ENCODE measurements at regions not wholly inside any gene's neighbourhood (a gene's known extent, or its start where the extent isn't known, plus 50 kb on each side); places are given as distances from the start of the nearest gene placed in this dataset.

DNA sequence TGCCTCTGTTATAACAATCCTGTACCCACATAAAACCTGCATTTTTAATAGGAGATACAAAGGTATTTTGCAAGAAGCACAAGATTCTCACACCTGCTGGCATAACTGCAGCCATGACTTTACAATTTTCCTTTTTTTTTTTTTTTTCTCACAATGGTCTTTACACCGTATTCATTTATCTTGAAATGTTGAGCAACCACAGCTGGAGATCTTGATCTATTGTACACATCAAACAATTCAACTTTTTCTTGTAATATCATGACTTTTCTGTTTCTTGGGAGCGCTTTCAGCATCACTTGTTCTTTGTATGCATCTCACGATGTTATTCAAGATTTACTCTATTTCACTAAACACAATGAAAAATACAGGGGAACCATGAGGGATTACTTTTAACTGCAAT is 651.4 kb downstream of the KCNT2 start:
- Histone ChIP-seq H3K79me2 (ENCODE audit: insufficient read depth, low read length) (no peaks in the 10 kb centered on the region), H3K27ac (ENCODE audit: low read length) (no peak overlapping the region), H3K27me3 (ENCODE audit: insufficient read depth, low read length, poor library complexity) (no peaks in the 10 kb centered on the region), H3K9ac (ENCODE audit: low read depth, low read length) (no peak overlapping the region), H3K4me2 (ENCODE audit: insufficient read depth, low read length) (no peak overlapping the region), H3K36me3 (ENCODE audit: insufficient read depth, low read length) (no peaks in the 10 kb centered on the region), H2AFZ (ENCODE audit: low read depth, low read length) (no peak overlapping the region), H3K4me3 (ENCODE audit: low read depth in 1 of 2, low read length in 2 of 2) (no peak overlapping the region), H3K9me3 (ENCODE audit: insufficient read depth, low read length, severe bottlenecking) (no peaks in the 10 kb centered on the region), H4K20me1 (ENCODE audit: insufficient read depth, low read length) (no peaks in the 10 kb centered on the region), H3K4me1 (ENCODE audit: insufficient read depth, low read length) (no peaks in the 10 kb centered on the region)
- DNase-seq = no peak
- TF ChIP-seq, protein P1, sequence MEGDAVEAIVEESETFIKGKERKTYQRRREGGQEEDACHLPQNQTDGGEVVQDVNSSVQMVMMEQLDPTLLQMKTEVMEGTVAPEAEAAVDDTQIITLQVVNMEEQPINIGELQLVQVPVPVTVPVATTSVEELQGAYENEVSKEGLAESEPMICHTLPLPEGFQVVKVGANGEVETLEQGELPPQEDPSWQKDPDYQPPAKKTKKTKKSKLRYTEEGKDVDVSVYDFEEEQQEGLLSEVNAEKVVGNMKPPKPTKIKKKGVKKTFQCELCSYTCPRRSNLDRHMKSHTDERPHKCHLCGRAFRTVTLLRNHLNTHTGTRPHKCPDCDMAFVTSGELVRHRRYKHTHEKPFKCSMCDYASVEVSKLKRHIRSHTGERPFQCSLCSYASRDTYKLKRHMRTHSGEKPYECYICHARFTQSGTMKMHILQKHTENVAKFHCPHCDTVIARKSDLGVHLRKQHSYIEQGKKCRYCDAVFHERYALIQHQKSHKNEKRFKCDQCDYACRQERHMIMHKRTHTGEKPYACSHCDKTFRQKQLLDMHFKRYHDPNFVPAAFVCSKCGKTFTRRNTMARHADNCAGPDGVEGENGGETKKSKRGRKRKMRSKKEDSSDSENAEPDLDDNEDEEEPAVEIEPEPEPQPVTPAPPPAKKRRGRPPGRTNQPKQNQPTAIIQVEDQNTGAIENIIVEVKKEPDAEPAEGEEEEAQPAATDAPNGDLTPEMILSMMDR (IDR thresholded peaks at IDR 0.05; ENCODE audit: borderline replicate concordance, extremely low read depth, low read length, poor library complexity, severe bottlenecking) = no peak
- TF ChIP-seq EZH2 (IDR thresholded peaks at IDR 0.05; ENCODE audit: borderline replicate concordance, low read depth, low read length, severe bottlenecking) = no peak
- no peak for ATAC-seq (ENCODE audit: insufficient read depth, low read depth)

DNA sequence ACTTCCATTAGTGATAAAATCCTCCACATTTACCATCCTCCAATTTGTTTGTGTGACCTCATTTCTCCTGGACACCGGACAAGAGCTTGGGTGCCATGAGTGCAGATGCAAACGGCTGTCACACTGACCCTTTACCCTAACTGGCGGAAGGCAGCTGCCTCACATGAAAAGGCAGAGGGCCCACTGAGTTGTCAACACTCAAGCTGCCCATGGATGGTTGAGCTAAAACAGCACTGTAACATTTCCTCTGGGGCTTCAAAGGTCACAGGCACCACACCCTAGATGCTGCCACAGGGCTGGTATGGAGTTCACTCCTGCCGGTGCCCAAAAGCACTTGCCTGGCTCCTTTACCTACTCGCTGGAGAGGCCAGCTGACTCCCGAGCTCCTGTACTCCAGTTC is 653.4 kb downstream of the KCNT2 start:
- H3K9me3 ChIP-seq (ENCODE audit: insufficient read depth, low read length, severe bottlenecking) = no peaks in the 10 kb centered on the region
- no peak overlapping the region for H3K27ac ChIP-seq (ENCODE audit: low read length)
- H3K79me2 ChIP-seq (ENCODE audit: insufficient read depth, low read length) = no peaks in the 10 kb centered on the region
- ATAC-seq (ENCODE audit: insufficient read depth, low read depth) (no peak), DNase-seq (no peak)
- H3K4me2 ChIP-seq (ENCODE audit: insufficient read depth, low read length) = no peak overlapping the region
- TF ChIP-seq EZH2 (IDR thresholded peaks at IDR 0.05; ENCODE audit: borderline replicate concordance, low read depth, low read length, severe bottlenecking) = no peak
- TF ChIP-seq, protein P1 (IDR thresholded peaks at IDR 0.05; ENCODE audit: borderline replicate concordance, extremely low read depth, low read length, poor library complexity, severe bottlenecking) = no peak
- H3K4me1 ChIP-seq (ENCODE audit: insufficient read depth, low read length) = no peaks in the 10 kb centered on the region
- no peaks in the 10 kb centered on the region for H3K36me3 ChIP-seq (ENCODE audit: insufficient read depth, low read length)
- no peak overlapping the region for H3K4me3 ChIP-seq (ENCODE audit: low read depth in 1 of 2, low read length in 2 of 2)
- H3K27me3 ChIP-seq (ENCODE audit: insufficient read depth, low read length, poor library complexity) = no peaks in the 10 kb centered on the region
- H3K9ac ChIP-seq (ENCODE audit: low read depth, low read length) = no peak overlapping the region
- no peak overlapping the region for H2AFZ ChIP-seq (ENCODE audit: low read depth, low read length)
- H4K20me1 ChIP-seq (ENCODE audit: insufficient read depth, low read length) = no peaks in the 10 kb centered on the region

GRCh38 chr1:195951313-195951712 is 656.9 kb downstream of the KCNT2 start:
- TF ChIP-seq, protein P1 (IDR thresholded peaks at IDR 0.05; ENCODE audit: borderline replicate concordance, extremely low read depth, low read length, poor library complexity, severe bottlenecking) = no peak
- no peak for TF ChIP-seq EZH2 (IDR thresholded peaks at IDR 0.05; ENCODE audit: borderline replicate concordance, low read depth, low read length, severe bottlenecking)
- Histone ChIP-seq H3K36me3 (ENCODE audit: insufficient read depth, low read length) (no peaks in the 10 kb centered on the region), H3K9ac (ENCODE audit: low read depth, low read length) (no peak overlapping the region), H3K9me3 (ENCODE audit: insufficient read depth, low read length, severe bottlenecking) (no peaks in the 10 kb centered on the region), H3K4me2 (ENCODE audit: insufficient read depth, low read length) (no peak overlapping the region), H3K27me3 (ENCODE audit: insufficient read depth, low read length, poor library complexity) (no peaks in the 10 kb centered on the region), H2AFZ (ENCODE audit: low read depth, low read length) (no peak overlapping the region), H3K79me2 (ENCODE audit: insufficient read depth, low read length) (no peaks in the 10 kb centered on the region), H3K27ac (ENCODE audit: low read length) (no peak overlapping the region), H4K20me1 (ENCODE audit: insufficient read depth, low read length) (no peaks in the 10 kb centered on the region), H3K4me1 (ENCODE audit: insufficient read depth, low read length) (no peaks in the 10 kb centered on the region), H3K4me3 (ENCODE audit: low read depth in 1 of 2, low read length in 2 of 2) (no peak overlapping the region)
- ATAC-seq (ENCODE audit: insufficient read depth, low read depth) (no peak), DNase-seq (no peak)
